ENCODE measurements at regions not wholly inside any gene's neighbourhood (a gene's known extent, or its start where the extent isn't known, plus 50 kb on each side); places are given as distances from the start of the nearest gene placed in this dataset.

GRCh38 chr1:60695716-60696171 is 386.6 kb upstream of the NFIA start:
- POLR2A ChIA-PET = no interaction called here
- H3K4me1 Mint-ChIP-seq = peaks cover 13% of the 10 kb centered on the region
- H3K27ac Mint-ChIP-seq = no peak overlapping the region
- TF ChIP-seq, protein P1, sequence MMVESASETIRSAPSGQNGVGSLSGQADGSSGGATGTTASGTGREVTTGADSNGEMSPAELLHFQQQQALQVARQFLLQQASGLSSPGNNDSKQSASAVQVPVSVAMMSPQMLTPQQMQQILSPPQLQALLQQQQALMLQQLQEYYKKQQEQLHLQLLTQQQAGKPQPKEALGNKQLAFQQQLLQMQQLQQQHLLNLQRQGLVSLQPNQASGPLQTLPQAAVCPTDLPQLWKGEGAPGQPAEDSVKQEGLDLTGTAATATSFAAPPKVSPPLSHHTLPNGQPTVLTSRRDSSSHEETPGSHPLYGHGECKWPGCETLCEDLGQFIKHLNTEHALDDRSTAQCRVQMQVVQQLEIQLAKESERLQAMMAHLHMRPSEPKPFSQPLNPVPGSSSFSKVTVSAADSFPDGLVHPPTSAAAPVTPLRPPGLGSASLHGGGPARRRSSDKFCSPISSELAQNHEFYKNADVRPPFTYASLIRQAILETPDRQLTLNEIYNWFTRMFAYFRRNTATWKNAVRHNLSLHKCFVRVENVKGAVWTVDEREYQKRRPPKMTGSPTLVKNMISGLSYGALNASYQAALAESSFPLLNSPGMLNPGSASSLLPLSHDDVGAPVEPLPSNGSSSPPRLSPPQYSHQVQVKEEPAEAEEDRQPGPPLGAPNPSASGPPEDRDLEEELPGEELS (CRISPR knock-in tag; IDR thresholded peaks at IDR 0.05) = no peak
- TF ChIP-seq ZBTB21 (CRISPR knock-in tag; IDR thresholded peaks at IDR 0.05; ENCODE audit: borderline replicate concordance) (no peak), ZNF121 (CRISPR knock-in tag; IDR thresholded peaks at IDR 0.05) (no peak), IRF1 (CRISPR knock-in tag; IDR thresholded peaks at IDR 0.05) (no peak), SMAD3 (CRISPR knock-in tag; IDR thresholded peaks at IDR 0.05; ENCODE audit: borderline replicate concordance) (no peak), JUN (CRISPR knock-in tag; IDR thresholded peaks at IDR 0.05) (no peak), USF1 (CRISPR knock-in tag; IDR thresholded peaks at IDR 0.05) (no peak), FOXJ3 (CRISPR knock-in tag; IDR thresholded peaks at IDR 0.05; ENCODE audit: borderline replicate concordance) (no peak), EMX1 (CRISPR knock-in tag; IDR thresholded peaks at IDR 0.05) (no peak), USF2 (CRISPR knock-in tag; IDR thresholded peaks at IDR 0.05) (no peak), NFE2L1 (CRISPR knock-in tag; IDR thresholded peaks at IDR 0.05) (no peak), ZNF219 (CRISPR knock-in tag; IDR thresholded peaks at IDR 0.05; ENCODE audit: borderline replicate concordance) (no peak), ZNF138 (CRISPR knock-in tag; conservative IDR thresholded peaks at IDR 0.05) (no peak), NFYB (CRISPR knock-in tag; conservative IDR thresholded peaks at IDR 0.05; ENCODE audit: low read depth) (no peak)
- TF ChIP-seq, protein P2, sequence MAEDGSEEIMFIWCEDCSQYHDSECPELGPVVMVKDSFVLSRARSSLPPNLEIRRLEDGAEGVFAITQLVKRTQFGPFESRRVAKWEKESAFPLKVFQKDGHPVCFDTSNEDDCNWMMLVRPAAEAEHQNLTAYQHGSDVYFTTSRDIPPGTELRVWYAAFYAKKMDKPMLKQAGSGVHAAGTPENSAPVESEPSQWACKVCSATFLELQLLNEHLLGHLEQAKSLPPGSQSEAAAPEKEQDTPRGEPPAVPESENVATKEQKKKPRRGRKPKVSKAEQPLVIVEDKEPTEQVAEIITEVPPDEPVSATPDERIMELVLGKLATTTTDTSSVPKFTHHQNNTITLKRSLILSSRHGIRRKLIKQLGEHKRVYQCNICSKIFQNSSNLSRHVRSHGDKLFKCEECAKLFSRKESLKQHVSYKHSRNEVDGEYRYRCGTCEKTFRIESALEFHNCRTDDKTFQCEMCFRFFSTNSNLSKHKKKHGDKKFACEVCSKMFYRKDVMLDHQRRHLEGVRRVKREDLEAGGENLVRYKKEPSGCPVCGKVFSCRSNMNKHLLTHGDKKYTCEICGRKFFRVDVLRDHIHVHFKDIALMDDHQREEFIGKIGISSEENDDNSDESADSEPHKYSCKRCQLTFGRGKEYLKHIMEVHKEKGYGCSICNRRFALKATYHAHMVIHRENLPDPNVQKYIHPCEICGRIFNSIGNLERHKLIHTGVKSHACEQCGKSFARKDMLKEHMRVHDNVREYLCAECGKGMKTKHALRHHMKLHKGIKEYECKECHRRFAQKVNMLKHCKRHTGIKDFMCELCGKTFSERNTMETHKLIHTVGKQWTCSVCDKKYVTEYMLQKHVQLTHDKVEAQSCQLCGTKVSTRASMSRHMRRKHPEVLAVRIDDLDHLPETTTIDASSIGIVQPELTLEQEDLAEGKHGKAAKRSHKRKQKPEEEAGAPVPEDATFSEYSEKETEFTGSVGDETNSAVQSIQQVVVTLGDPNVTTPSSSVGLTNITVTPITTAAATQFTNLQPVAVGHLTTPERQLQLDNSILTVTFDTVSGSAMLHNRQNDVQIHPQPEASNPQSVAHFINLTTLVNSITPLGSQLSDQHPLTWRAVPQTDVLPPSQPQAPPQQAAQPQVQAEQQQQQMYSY (CRISPR knock-in tag; IDR thresholded peaks at IDR 0.05) = no peak
- TF ChIP-seq, protein P3, sequence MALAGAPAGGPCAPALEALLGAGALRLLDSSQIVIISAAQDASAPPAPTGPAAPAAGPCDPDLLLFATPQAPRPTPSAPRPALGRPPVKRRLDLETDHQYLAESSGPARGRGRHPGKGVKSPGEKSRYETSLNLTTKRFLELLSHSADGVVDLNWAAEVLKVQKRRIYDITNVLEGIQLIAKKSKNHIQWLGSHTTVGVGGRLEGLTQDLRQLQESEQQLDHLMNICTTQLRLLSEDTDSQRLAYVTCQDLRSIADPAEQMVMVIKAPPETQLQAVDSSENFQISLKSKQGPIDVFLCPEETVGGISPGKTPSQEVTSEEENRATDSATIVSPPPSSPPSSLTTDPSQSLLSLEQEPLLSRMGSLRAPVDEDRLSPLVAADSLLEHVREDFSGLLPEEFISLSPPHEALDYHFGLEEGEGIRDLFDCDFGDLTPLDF (CRISPR knock-in tag; IDR thresholded peaks at IDR 0.05) = no peak
- peaks cover 31% of the 10 kb centered on the region for H3K9me3 Mint-ChIP-seq
- ATAC-seq = no peak
- no peak for DNase-seq (ENCODE audit: low spot score)
- CTCF ChIA-PET = no interaction called here
- no peak overlapping the region for H3K4me3 Mint-ChIP-seq
- no peaks in the 10 kb centered on the region for H3K27me3 Mint-ChIP-seq (ENCODE audit: low read depth)
- H3K36me3 Mint-ChIP-seq = peaks cover 18% of the 10 kb centered on the region

DNA sequence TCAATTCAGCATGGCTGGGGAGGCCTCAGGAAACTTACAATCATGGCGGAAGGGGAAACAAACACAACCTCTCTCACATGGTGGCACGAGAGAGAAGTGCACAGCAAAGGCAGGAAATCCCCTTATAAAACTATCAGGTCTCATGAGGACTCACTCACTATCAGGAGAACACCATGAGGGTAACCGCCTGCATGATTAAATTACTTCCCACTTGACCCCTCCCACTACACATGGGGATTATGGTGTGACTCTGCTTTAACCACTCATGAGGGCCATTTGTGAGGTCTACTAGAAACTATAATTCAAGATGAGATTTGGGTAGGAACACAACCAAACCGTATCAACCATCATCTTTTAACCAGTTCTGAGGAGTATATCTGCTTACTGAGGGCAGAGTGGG is 387.4 kb upstream of the NFIA start:
- Mint-ChIP-seq H3K36me3 (peaks cover 18% of the 10 kb centered on the region), H3K27me3 (ENCODE audit: low read depth) (no peaks in the 10 kb centered on the region), H3K4me3 (no peak overlapping the region), H3K4me1 (peaks cover 13% of the 10 kb centered on the region), H3K9me3 (peaks cover 31% of the 10 kb centered on the region), H3K27ac (no peak overlapping the region)
- CTCF ChIA-PET = no interaction called here
- ATAC-seq = no peak
- POLR2A ChIA-PET = no interaction called here
- no peak for DNase-seq (ENCODE audit: low spot score)
- TF ChIP-seq ZNF219 (CRISPR knock-in tag; IDR thresholded peaks at IDR 0.05; ENCODE audit: borderline replicate concordance) (no peak), CREM (CRISPR knock-in tag; IDR thresholded peaks at IDR 0.05) (no peak), ERG (CRISPR knock-in tag; IDR thresholded peaks at IDR 0.05) (no peak), ZNF263 (CRISPR knock-in tag; IDR thresholded peaks at IDR 0.05; ENCODE audit: low read depth) (no peak), ZBTB21 (CRISPR knock-in tag; IDR thresholded peaks at IDR 0.05; ENCODE audit: borderline replicate concordance) (no peak), IRF2 (CRISPR knock-in tag; IDR thresholded peaks at IDR 0.05; ENCODE audit: borderline replicate concordance, low read depth) (no peak), SMAD3 (CRISPR knock-in tag; IDR thresholded peaks at IDR 0.05; ENCODE audit: borderline replicate concordance) (no peak), IRF1 (CRISPR knock-in tag; IDR thresholded peaks at IDR 0.05) (no peak)
- TF ChIP-seq, protein P4, sequence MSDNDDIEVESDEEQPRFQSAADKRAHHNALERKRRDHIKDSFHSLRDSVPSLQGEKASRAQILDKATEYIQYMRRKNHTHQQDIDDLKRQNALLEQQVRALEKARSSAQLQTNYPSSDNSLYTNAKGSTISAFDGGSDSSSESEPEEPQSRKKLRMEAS (CRISPR knock-in tag; IDR thresholded peaks at IDR 0.05) = no peak
